Testis (tissue), 2 donors: ENCODE measurements at regions not wholly inside any gene's neighbourhood (a gene's known extent, or its start where the extent isn't known, plus 50 kb on each side); places are given as distances from the start of the nearest gene placed in this dataset.

Experiments used
- DNase-seq: peaks from one replicate; pipeline ENCODE4 v3.0.0-alpha.2; 2019
- H3K27ac ChIP-seq, 2 donors: fragments of 200-600 bp; sonication (generic); one replicate each; pipeline ENCODE4 v1.5.1; 2019
- H3K27me3 ChIP-seq: fragments of 200-600 bp; sonication (generic); one replicate; pipeline ENCODE4 v1.5.1; 2019
- H3K36me3 ChIP-seq: fragments of 200-600 bp; sonication (generic); one replicate; pipeline ENCODE4 v1.5.1; 2017; ENCODE audit warnings: low read depth; ENCODE audit errors: missing control alignments
- H3K4me1 ChIP-seq: fragments of 200-600 bp; sonication (generic); one replicate; pipeline ENCODE4 v1.5.1; 2019
- H3K4me3 ChIP-seq, 2 donors: fragments of 200-600 bp; sonication (generic); one replicate each; pipeline ENCODE4 v1.5.1; 2017 to 2019
- H3K9me3 ChIP-seq: fragments of 200-600 bp; sonication (generic); one replicate; pipeline ENCODE4 v1.5.1; 2017
- CTCF ChIP-seq, 3 experiments: fragments of 450-650 bp in 2 of 3; fragments of 200-600 bp in 1 of 3; sonication (generic) in 1 of 3; IDR thresholded peaks; one replicate each; pipeline ENCODE4 v1.5.1; 2016 to 2019; ENCODE audit warnings: antibody characterized with exemption in 3 of 3, mild to moderate bottlenecking in 2 of 3, moderate library complexity in 1 of 3
- POLR2A ChIP-seq: fragments of 450-650 bp; IDR thresholded peaks from one replicate; pipeline ENCODE4 v1.6.1; 2017; ENCODE audit warnings: antibody characterized with exemption, mild to moderate bottlenecking, moderate library complexity
- WGBS, 2 donors: methylation state at CpG; one replicate each; pipeline ENCODE4 v1.1.5; 2018; 5-methylcytosine and 5-hydroxymethylcytosine counted together
- intact Hi-C: fragments of 100-400 bp; cut with DNase I; formaldehyde crosslinking; loops from one replicate; pipeline ENCODE4 v1.15.1; 2023; ENCODE audit warnings: low total_unique reads

- WGBS, 2 donors, result 61 to 65% methylated on average over 3 of the region's 3 CpGs
- H3K4me1 ChIP-seq, result no peaks in the 10 kb centered on the region
- H3K27me3 ChIP-seq, result no peaks in the 10 kb centered on the region
- no peak for DNase-seq
- no peak overlapping the region for H3K4me3 ChIP-seq
- no peak overlapping the region for H3K27ac ChIP-seq
- no peaks in the 10 kb centered on the region for H3K9me3 ChIP-seq
- H3K36me3 ChIP-seq, result no peaks in the 10 kb centered on the region
- TF ChIP-seq CTCF (IDR thresholded peaks at IDR 0.05), result no peak
- TF ChIP-seq POLR2A, result no peak
- intact Hi-C loops, result no loop called here
Measured at GRCh38 chr18:27656905-27657304, 471.8 kb upstream of the CHST9 start.

GRCh38 chr18:27656167-27656778 lies 471.2 kb upstream of the CHST9 start:
- TF ChIP-seq CTCF (IDR thresholded peaks at IDR 0.05) (no peak), POLR2A (no peak)
- Histone ChIP-seq H3K4me1 (no peaks in the 10 kb centered on the region), H3K9me3 (no peaks in the 10 kb centered on the region), H3K27me3 (no peaks in the 10 kb centered on the region), H3K36me3 (no peaks in the 10 kb centered on the region), H3K27ac (no peak overlapping the region), H3K4me3 (no peak overlapping the region)
- DNase-seq, result no peak
- intact Hi-C loops, result no loop called here
- 59% methylated on average over 5 of the region's 5 CpGs for WGBS, 2 donors

GRCh38 chr18:27653247-27653646 lies 468.1 kb upstream of the CHST9 start:
- TF ChIP-seq POLR2A, result no peak
- no peak for TF ChIP-seq CTCF (IDR thresholded peaks at IDR 0.05)
- H3K4me1 ChIP-seq, result no peaks in the 10 kb centered on the region
- intact Hi-C loops, result no loop called here
- no peaks in the 10 kb centered on the region for H3K36me3 ChIP-seq
- no peak overlapping the region for H3K27ac ChIP-seq
- no peaks in the 10 kb centered on the region for H3K9me3 ChIP-seq
- DNase-seq, result no peak
- no peaks in the 10 kb centered on the region for H3K27me3 ChIP-seq
- H3K4me3 ChIP-seq, result no peak overlapping the region

- TF ChIP-seq CTCF (IDR thresholded peaks at IDR 0.05) (no peak), POLR2A (no peak)
- H3K9me3 ChIP-seq, result no peaks in the 10 kb centered on the region
- no peaks in the 10 kb centered on the region for H3K27me3 ChIP-seq
- no peaks in the 10 kb centered on the region for H3K36me3 ChIP-seq
- H3K4me1 ChIP-seq, result no peaks in the 10 kb centered on the region
- 64 to 68% methylated on average over 2 of the region's 2 CpGs for WGBS, 2 donors
- no peak for DNase-seq
- no peak overlapping the region for H3K4me3 ChIP-seq
- intact Hi-C loops, result no loop called here
- H3K27ac ChIP-seq, result no peak overlapping the region
Measured at GRCh38 chr18:27652480-27653121, 467.5 kb upstream of the CHST9 start.

- H3K9me3 ChIP-seq, result no peaks in the 10 kb centered on the region
- no peak overlapping the region for H3K27ac ChIP-seq
- no peaks in the 10 kb centered on the region for H3K36me3 ChIP-seq
- 67 to 81% methylated on average over 3 of the region's 3 CpGs for WGBS, 2 donors
- H3K4me1 ChIP-seq, result no peaks in the 10 kb centered on the region
- intact Hi-C loops, result no loop called here
- DNase-seq, result no peak
- TF ChIP-seq POLR2A (no peak), CTCF (IDR thresholded peaks at IDR 0.05) (no peak)
- no peaks in the 10 kb centered on the region for H3K27me3 ChIP-seq
- no peak overlapping the region for H3K4me3 ChIP-seq
Measured at GRCh38 chr18:27649621-27650020, 464.5 kb upstream of the CHST9 start.
